ENCODE measurements at regions not wholly inside any gene's neighbourhood (a gene's known extent, or its start where the extent isn't known, plus 50 kb on each side); places are given as distances from the start of the nearest gene placed in this dataset.
"Not testable (repeated sequence)": the region's sequence is repeated elsewhere in the genome, so short reads cannot be mapped to it uniquely, and the experiment has no call there.

- no peak overlapping the region for H3K27ac Mint-ChIP-seq
- H3K4me1 Mint-ChIP-seq, result no peaks in the 10 kb centered on the region
- no peak for ATAC-seq (replicated peaks)
- H3K9me3 Mint-ChIP-seq, result no peaks in the 10 kb centered on the region
- no peaks in the 10 kb centered on the region for H3K27me3 Mint-ChIP-seq
- H3K36me3 Mint-ChIP-seq (ENCODE audit: low read depth), result no peaks in the 10 kb centered on the region
- no peak overlapping the region for H3K4me3 Mint-ChIP-seq
Measured at GRCh38 chr9:30235068-30235467, 2149.4 kb upstream of the ACO1 start.

GRCh38 chr9:30235564-30235963 is 2148.9 kb upstream of the ACO1 start:
- Mint-ChIP-seq H3K4me1 (no peaks in the 10 kb centered on the region), H3K27me3 (no peaks in the 10 kb centered on the region), H3K9me3 (no peaks in the 10 kb centered on the region), H3K36me3 (ENCODE audit: low read depth) (no peaks in the 10 kb centered on the region), H3K4me3 (no peak overlapping the region), H3K27ac (no peak overlapping the region)
- ATAC-seq (replicated peaks), result no peak

GRCh38 chr9:30239878-30240277 is 2144.6 kb upstream of the ACO1 start:
- H3K36me3 Mint-ChIP-seq (ENCODE audit: low read depth), result no peaks in the 10 kb centered on the region
- H3K4me1 Mint-ChIP-seq, result no peaks in the 10 kb centered on the region
- H3K27me3 Mint-ChIP-seq, result no peaks in the 10 kb centered on the region
- H3K27ac Mint-ChIP-seq, result no peak overlapping the region
- H3K9me3 Mint-ChIP-seq, result no peaks in the 10 kb centered on the region
- no peak overlapping the region for H3K4me3 Mint-ChIP-seq
- no peak for ATAC-seq (replicated peaks)

GRCh38 chr9:30243467-30243866 is 2141.0 kb upstream of the ACO1 start:
- no peaks in the 10 kb centered on the region for H3K27me3 Mint-ChIP-seq
- no peak overlapping the region for H3K27ac Mint-ChIP-seq

GRCh38 chr9:30244877-30245276 is 2139.6 kb upstream of the ACO1 start:
- ATAC-seq (replicated peaks), result no peak
- Mint-ChIP-seq H3K36me3 (ENCODE audit: low read depth) (no peaks in the 10 kb centered on the region), H3K27me3 (no peaks in the 10 kb centered on the region), H3K4me3 (no peak overlapping the region), H3K9me3 (peaks cover 3% of the 10 kb centered on the region), H3K4me1 (no peaks in the 10 kb centered on the region), H3K27ac (no peak overlapping the region)

More at GRCh38 chr9:30243467-30243866, 2141.0 kb upstream of the ACO1 start:
- Mint-ChIP-seq H3K36me3 (ENCODE audit: low read depth) (no peaks in the 10 kb centered on the region), H3K4me1 (no peaks in the 10 kb centered on the region), H3K9me3 (no peaks in the 10 kb centered on the region), H3K4me3 (no peak overlapping the region)
- ATAC-seq (replicated peaks), result no peak

- no peaks in the 10 kb centered on the region for H3K36me3 Mint-ChIP-seq (ENCODE audit: low read depth)
- H3K4me3 Mint-ChIP-seq, result no peak overlapping the region
- no peaks in the 10 kb centered on the region for H3K27me3 Mint-ChIP-seq
- no peaks in the 10 kb centered on the region for H3K4me1 Mint-ChIP-seq
- peaks cover 3% of the 10 kb centered on the region for H3K9me3 Mint-ChIP-seq
- ATAC-seq (replicated peaks), result no peak
- no peak overlapping the region for H3K27ac Mint-ChIP-seq
Measured at GRCh38 chr9:30250872-30251271, 2133.6 kb upstream of the ACO1 start.

GRCh38 chr9:30258094-30258493 is 2126.3 kb upstream of the ACO1 start:
- Mint-ChIP-seq H3K4me1 (no peaks in the 10 kb centered on the region), H3K36me3 (ENCODE audit: low read depth) (no peaks in the 10 kb centered on the region), H3K9me3 (peaks cover 11% of the 10 kb centered on the region), H3K4me3 (no peak overlapping the region), H3K27ac (no peak overlapping the region), H3K27me3 (no peaks in the 10 kb centered on the region)
- no peak for ATAC-seq (replicated peaks)

- ATAC-seq (replicated peaks), result no peak
- peaks cover 8% of the 10 kb centered on the region for H3K9me3 Mint-ChIP-seq
- H3K4me3 Mint-ChIP-seq, result no peak overlapping the region
- no peaks in the 10 kb centered on the region for H3K4me1 Mint-ChIP-seq
- H3K36me3 Mint-ChIP-seq (ENCODE audit: low read depth), result no peaks in the 10 kb centered on the region
- no peak overlapping the region for H3K27ac Mint-ChIP-seq
- no peaks in the 10 kb centered on the region for H3K27me3 Mint-ChIP-seq
Measured at GRCh38 chr9:30280229-30280900, 2104.1 kb upstream of the ACO1 start.

- H3K36me3 Mint-ChIP-seq (ENCODE audit: low read depth), result no peaks in the 10 kb centered on the region
- no peaks in the 10 kb centered on the region for H3K27me3 Mint-ChIP-seq
- peaks cover 4% of the 10 kb centered on the region for H3K9me3 Mint-ChIP-seq
- ATAC-seq (replicated peaks), result no peak
- H3K4me3 Mint-ChIP-seq, result no peak overlapping the region
- no peaks in the 10 kb centered on the region for H3K4me1 Mint-ChIP-seq
- no peak overlapping the region for H3K27ac Mint-ChIP-seq
Measured at GRCh38 chr9:30289435-30289834, 2095.0 kb upstream of the ACO1 start.

GRCh38 chr9:30292026-30292425 is 2092.4 kb upstream of the ACO1 start:
- H3K27ac Mint-ChIP-seq; ATAC-seq (replicated peaks); H3K27me3 Mint-ChIP-seq; H3K4me1 Mint-ChIP-seq; H3K4me3 Mint-ChIP-seq; H3K36me3 Mint-ChIP-seq (ENCODE audit: low read depth); H3K9me3 Mint-ChIP-seq: not testable (repeated sequence)

- Mint-ChIP-seq H3K9me3 (peaks cover 3% of the 10 kb centered on the region), H3K4me3 (no peak overlapping the region), H3K36me3 (ENCODE audit: low read depth) (no peaks in the 10 kb centered on the region), H3K27me3 (no peaks in the 10 kb centered on the region), H3K27ac (no peak overlapping the region), H3K4me1 (no peaks in the 10 kb centered on the region)
- ATAC-seq (replicated peaks), result no peak
Measured at GRCh38 chr9:30293231-30293630, 2091.2 kb upstream of the ACO1 start.

- ATAC-seq (replicated peaks), result no peak
- H3K36me3 Mint-ChIP-seq (ENCODE audit: low read depth), result no peaks in the 10 kb centered on the region
- H3K4me3 Mint-ChIP-seq, result no peak overlapping the region
- no peaks in the 10 kb centered on the region for H3K9me3 Mint-ChIP-seq
- H3K27ac Mint-ChIP-seq, result no peak overlapping the region
- no peaks in the 10 kb centered on the region for H3K4me1 Mint-ChIP-seq
- no peaks in the 10 kb centered on the region for H3K27me3 Mint-ChIP-seq
Measured at GRCh38 chr9:30299126-30299780, 2085.2 kb upstream of the ACO1 start.

- Mint-ChIP-seq H3K27me3 (no peaks in the 10 kb centered on the region), H3K36me3 (ENCODE audit: low read depth) (no peaks in the 10 kb centered on the region), H3K9me3 (peaks cover 4% of the 10 kb centered on the region), H3K4me1 (no peaks in the 10 kb centered on the region), H3K4me3 (no peak overlapping the region), H3K27ac (no peak overlapping the region)
- ATAC-seq (replicated peaks), result no peak
Measured at GRCh38 chr9:30301271-30301963, 2083.0 kb upstream of the ACO1 start.

- Mint-ChIP-seq H3K27ac (no peak overlapping the region), H3K9me3 (peaks cover under 1% of the 10 kb centered on the region), H3K27me3 (no peaks in the 10 kb centered on the region), H3K36me3 (ENCODE audit: low read depth) (no peaks in the 10 kb centered on the region), H3K4me3 (no peak overlapping the region), H3K4me1 (no peaks in the 10 kb centered on the region)
- no peak for ATAC-seq (replicated peaks)
Measured at GRCh38 chr9:30310711-30311110, 2073.7 kb upstream of the ACO1 start.

- Mint-ChIP-seq H3K4me3 (no peak overlapping the region), H3K9me3 (peaks cover 5% of the 10 kb centered on the region), H3K27me3 (no peaks in the 10 kb centered on the region), H3K36me3 (ENCODE audit: low read depth) (no peaks in the 10 kb centered on the region), H3K27ac (no peak overlapping the region), H3K4me1 (no peaks in the 10 kb centered on the region)
- no peak for ATAC-seq (replicated peaks)
Measured at GRCh38 chr9:30329431-30329830, 2055.0 kb upstream of the ACO1 start.

Data from activated T-helper 17 cell treated with anti-CD3 and anti-CD28 coated beads, Interleukin-2, amount 50 U/mL, for 72 hours (primary cell).